K562 (cell line): ENCODE measurements at regions not wholly inside any gene's neighbourhood (a gene's known extent, or its start where the extent isn't known, plus 50 kb on each side); places are given as distances from the start of the nearest gene placed in this dataset.
A peak's percentile ranks its signal among the peaks of the same experiment; 100 is the strongest.

Source experiments
- ARID1B ChIP-seq: fragments of 450-650 bp; IDR thresholded peaks from 2 replicates; pipeline ENCODE4 v1.6.1; 2016; ENCODE audit warnings: antibody characterized with exemption, mild to moderate bottlenecking, inconsistent platforms
- BRF1 ChIP-seq: IDR thresholded peaks from 3 replicates; pipeline ENCODE4 v1.6.1; 2011; ENCODE audit warnings: borderline replicate concordance, mild to moderate bottlenecking; ENCODE audit not compliant: insufficient read length; ENCODE audit errors: extremely low read depth
- CREB1 ChIP-seq, 2 experiments: sonication (generic) in 1 of 2; formaldehyde crosslinking in 1 of 2; IDR thresholded peaks; 2 replicates each; pipeline versions ENCODE4 v1.6.1 to v1.8.0; 2012 to 2022; ENCODE audit warnings: inconsistent platforms in 1 of 2, mild to moderate bottlenecking in 1 of 2, missing genetic modification reagents in 1 of 2, moderate library complexity in 1 of 2
- EP300 ChIP-seq: IDR thresholded peaks from 2 replicates; pipeline ENCODE4 v1.6.1; 2012; ENCODE audit warnings: low read length, improper control_type of control experiment
- ETV6 ChIP-seq, 3 experiments: fragments of 150-350 bp in 1 of 3; sonication (generic) in 1 of 3; formaldehyde crosslinking in 1 of 3; IDR thresholded peaks; 2 replicates each; pipeline versions ENCODE4 v1.6.1 to v1.8.0; 2014 to 2022; ENCODE audit warnings: borderline replicate concordance in 2 of 3, low read depth in 2 of 3, antibody characterized with exemption in 1 of 3, low read length in 1 of 3, mild to moderate bottlenecking in 1 of 3, missing genetic modification reagents in 1 of 3
- HDAC3 ChIP-seq: fragments of 450-650 bp; IDR thresholded peaks from 2 replicates; pipeline ENCODE4 v1.6.1; 2018; ENCODE audit warnings: borderline replicate concordance, mild to moderate bottlenecking, moderate library complexity; ENCODE audit not compliant: partially characterized antibody
- ILF3 ChIP-seq: fragments of 450-650 bp; IDR thresholded peaks from 2 replicates; pipeline ENCODE4 v1.6.1; 2018; ENCODE audit warnings: antibody characterized with exemption, mild to moderate bottlenecking, moderate library complexity, borderline replicate concordance
- MYNN ChIP-seq, 2 experiments: sonication (generic); formaldehyde crosslinking in 1 of 2; IDR thresholded peaks; 2 replicates each; pipeline versions ENCODE4 v1.5.0 to v1.6.1; 2016 to 2020; ENCODE audit warnings: antibody characterized with exemption in 1 of 2, missing genetic modification reagents in 1 of 2
- NFYB ChIP-seq: IDR thresholded peaks from 2 replicates; pipeline ENCODE4 v1.6.1; 2011; ENCODE audit warnings: mild to moderate bottlenecking, moderate library complexity; ENCODE audit not compliant: insufficient read length; ENCODE audit errors: extremely low read depth
- NR2F6 ChIP-seq: fragments of 450-650 bp; formaldehyde crosslinking; IDR thresholded peaks from 2 replicates; pipeline ENCODE4 v1.4.0; 2020; ENCODE audit warnings: mild to moderate bottlenecking
- POLR2AphosphoS5 ChIP-seq: IDR thresholded peaks from 2 replicates; pipeline ENCODE4 v1.6.1; 2011; ENCODE audit warnings: mild to moderate bottlenecking, low read depth, low read length, moderate library complexity; ENCODE audit not compliant: control insufficient read depth, insufficient read depth
- RBM25 ChIP-seq: fragments of 200-400 bp; formaldehyde crosslinking; IDR thresholded peaks from 2 replicates; pipeline ENCODE4 v1.6.1; 2018; ENCODE audit warnings: low read length, low read depth, moderate library complexity; ENCODE audit not compliant: severe bottlenecking
- RFX5 ChIP-seq: IDR thresholded peaks from 2 replicates; pipeline ENCODE4 v1.6.1; 2011; ENCODE audit warnings: low read depth, mild to moderate bottlenecking, improper control_type of control experiment, low read length
- RHOXF2B ChIP-seq: fragments of 250-450 bp; sonication (Bioruptor Pico); conservative IDR thresholded peaks from 2 replicates; pipeline ENCODE4 v1.5.1; 2021
- SMC3 ChIP-seq: conservative IDR thresholded peaks from 2 replicates; pipeline ENCODE4 v1.6.1; 2011; ENCODE audit warnings: low read depth, low read length, improper control_type of control experiment; ENCODE audit not compliant: insufficient read depth
- TCF3 ChIP-seq: sonication (generic); formaldehyde crosslinking; IDR thresholded peaks from 2 replicates; pipeline ENCODE4 v1.4.0; 2020; ENCODE audit warnings: mild to moderate bottlenecking, missing genetic modification reagents
- TEAD4 ChIP-seq, 2 experiments: sonication (generic) in 1 of 2; formaldehyde crosslinking in 1 of 2; IDR thresholded peaks; 2 replicates each; pipeline versions ENCODE4 v1.6.1 to v1.8.0; 2012 to 2022; ENCODE audit warnings: borderline replicate concordance in 1 of 2, inconsistent platforms in 1 of 2, low read length in 1 of 2, mild to moderate bottlenecking in 1 of 2, missing genetic modification reagents in 1 of 2
- XRCC4 ChIP-seq: IDR thresholded peaks from one replicate; pipeline ENCODE4 v1.6.1; 2011; ENCODE audit not compliant: insufficient read depth, insufficient read length; ENCODE audit errors: extremely low read depth
- YY1 ChIP-seq, 3 experiments: IDR thresholded peaks; 2 replicates each; pipeline ENCODE4 v1.6.1; 2011; ENCODE audit warnings: low read length in 2 of 3, mild to moderate bottlenecking in 2 of 3, moderate library complexity in 2 of 3, borderline replicate concordance in 1 of 3, control low read depth in 1 of 3, low read depth in 1 of 3; ENCODE audit not compliant: insufficient read depth in 3 of 3, insufficient replicate concordance in 2 of 3, control insufficient read depth in 1 of 3, insufficient read length in 1 of 3; ENCODE audit errors: extremely low read depth in 1 of 3
- ZNF76 ChIP-seq: fragments of 250-450 bp; sonication (Bioruptor Pico); IDR thresholded peaks from 2 replicates; pipeline ENCODE4 v1.4.0; 2020; ENCODE audit warnings: mild to moderate bottlenecking, moderate library complexity, borderline replicate concordance
- TF ChIP-seq, protein P1 (sequence below): fragments of 450-650 bp; IDR thresholded peaks from 2 replicates; pipeline ENCODE4 v1.6.1; 2017; ENCODE audit warnings: antibody characterized with exemption
- TF ChIP-seq, protein P2 (sequence below), 2 experiments: IDR thresholded peaks; 2 replicates each; pipeline ENCODE4 v1.6.1; 2012; ENCODE audit warnings: improper control_type of control experiment in 2 of 2, low read depth in 2 of 2, low read length in 2 of 2, borderline replicate concordance in 1 of 2

DNA sequence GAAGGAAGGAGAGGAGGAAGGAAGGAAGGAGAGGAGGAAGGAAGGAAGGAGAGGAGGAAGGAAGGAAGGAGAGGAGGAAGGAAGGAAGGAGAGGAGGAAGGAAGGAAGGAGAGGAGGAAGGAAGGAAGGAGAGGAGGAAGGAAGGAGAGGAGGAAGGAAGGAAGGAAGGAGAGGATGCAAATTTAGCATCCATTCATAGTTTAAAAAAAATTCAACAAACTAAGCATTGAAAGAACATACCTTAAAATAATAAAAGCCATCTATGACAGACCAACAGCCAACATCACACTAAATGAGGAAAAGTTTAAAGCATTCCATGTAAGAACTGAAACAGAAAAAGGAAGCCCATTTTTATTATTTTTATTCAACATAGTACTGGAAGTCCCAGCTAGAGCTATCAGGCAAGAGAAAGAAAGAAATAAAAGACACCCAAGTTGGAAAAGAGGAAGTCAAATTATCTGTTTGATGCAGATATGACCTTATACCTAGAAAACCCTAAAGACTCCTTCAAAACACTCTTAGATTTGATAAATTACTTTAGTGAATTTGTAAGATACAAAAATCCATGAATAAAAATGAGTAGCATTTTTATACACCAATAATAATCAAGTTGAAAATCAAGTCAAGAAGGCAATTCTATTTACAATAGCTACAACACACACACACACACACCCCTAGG, 52.2 kb upstream of the FXR1 start (continued):
- TF ChIP-seq, protein P1, sequence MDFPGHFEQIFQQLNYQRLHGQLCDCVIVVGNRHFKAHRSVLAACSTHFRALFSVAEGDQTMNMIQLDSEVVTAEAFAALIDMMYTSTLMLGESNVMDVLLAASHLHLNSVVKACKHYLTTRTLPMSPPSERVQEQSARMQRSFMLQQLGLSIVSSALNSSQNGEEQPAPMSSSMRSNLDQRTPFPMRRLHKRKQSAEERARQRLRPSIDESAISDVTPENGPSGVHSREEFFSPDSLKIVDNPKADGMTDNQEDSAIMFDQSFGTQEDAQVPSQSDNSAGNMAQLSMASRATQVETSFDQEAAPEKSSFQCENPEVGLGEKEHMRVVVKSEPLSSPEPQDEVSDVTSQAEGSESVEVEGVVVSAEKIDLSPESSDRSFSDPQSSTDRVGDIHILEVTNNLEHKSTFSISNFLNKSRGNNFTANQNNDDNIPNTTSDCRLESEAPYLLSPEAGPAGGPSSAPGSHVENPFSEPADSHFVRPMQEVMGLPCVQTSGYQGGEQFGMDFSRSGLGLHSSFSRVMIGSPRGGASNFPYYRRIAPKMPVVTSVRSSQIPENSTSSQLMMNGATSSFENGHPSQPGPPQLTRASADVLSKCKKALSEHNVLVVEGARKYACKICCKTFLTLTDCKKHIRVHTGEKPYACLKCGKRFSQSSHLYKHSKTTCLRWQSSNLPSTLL, result no peak
- TF ChIP-seq TCF3 (CRISPR knock-in tag), result peak; percentile 66
- TF ChIP-seq XRCC4, result no peak
- no peak for TF ChIP-seq NFYB
- no peak for TF ChIP-seq ZNF76
- peak; percentile 35; the same call in 1 of the 2 replicates for TF ChIP-seq EP300
- TF ChIP-seq POLR2AphosphoS5, result no peak
- TF ChIP-seq RHOXF2B, result no peak
- no peak for TF ChIP-seq NR2F6 (CRISPR knock-in tag)
- TF ChIP-seq YY1 (IDR thresholded peaks at IDR 0.05; ENCODE audit: borderline replicate concordance in 1 of 3, control insufficient read depth in 1 of 3, extremely low read depth in 1 of 3, insufficient read depth in 3 of 3, insufficient read length in 1 of 3, insufficient replicate concordance in 2 of 3, low read depth in 1 of 3, low read length in 2 of 3), result no peak
- TF ChIP-seq CREB1 (IDR thresholded peaks at IDR 0.05), result no peak
- no peak for TF ChIP-seq CREB1 (CRISPR knock-in tag; IDR thresholded peaks at IDR 0.05)
- TF ChIP-seq RFX5, result no peak
- peak; percentile 96 for TF ChIP-seq ARID1B
- TF ChIP-seq RBM25, result no peak
- TF ChIP-seq MYNN (IDR thresholded peaks at IDR 0.05), result no peak
- TF ChIP-seq MYNN (CRISPR knock-in tag; IDR thresholded peaks at IDR 0.05), result no peak
- peak in 1 of 2 experiments; percentile 79; a peak in 3 of 4 replicates for TF ChIP-seq ETV6 (IDR thresholded peaks at IDR 0.05; ENCODE audit: borderline replicate concordance in 1 of 2, low read depth in 2 of 2, low read length in 1 of 2)
- TF ChIP-seq ETV6 (CRISPR knock-in tag; IDR thresholded peaks at IDR 0.05; ENCODE audit: borderline replicate concordance), result no peak
- no peak for TF ChIP-seq ILF3
- TF ChIP-seq SMC3, result no peak
- TF ChIP-seq HDAC3, result no peak
- TF ChIP-seq BRF1, result no peak
- TF ChIP-seq, protein P2, sequence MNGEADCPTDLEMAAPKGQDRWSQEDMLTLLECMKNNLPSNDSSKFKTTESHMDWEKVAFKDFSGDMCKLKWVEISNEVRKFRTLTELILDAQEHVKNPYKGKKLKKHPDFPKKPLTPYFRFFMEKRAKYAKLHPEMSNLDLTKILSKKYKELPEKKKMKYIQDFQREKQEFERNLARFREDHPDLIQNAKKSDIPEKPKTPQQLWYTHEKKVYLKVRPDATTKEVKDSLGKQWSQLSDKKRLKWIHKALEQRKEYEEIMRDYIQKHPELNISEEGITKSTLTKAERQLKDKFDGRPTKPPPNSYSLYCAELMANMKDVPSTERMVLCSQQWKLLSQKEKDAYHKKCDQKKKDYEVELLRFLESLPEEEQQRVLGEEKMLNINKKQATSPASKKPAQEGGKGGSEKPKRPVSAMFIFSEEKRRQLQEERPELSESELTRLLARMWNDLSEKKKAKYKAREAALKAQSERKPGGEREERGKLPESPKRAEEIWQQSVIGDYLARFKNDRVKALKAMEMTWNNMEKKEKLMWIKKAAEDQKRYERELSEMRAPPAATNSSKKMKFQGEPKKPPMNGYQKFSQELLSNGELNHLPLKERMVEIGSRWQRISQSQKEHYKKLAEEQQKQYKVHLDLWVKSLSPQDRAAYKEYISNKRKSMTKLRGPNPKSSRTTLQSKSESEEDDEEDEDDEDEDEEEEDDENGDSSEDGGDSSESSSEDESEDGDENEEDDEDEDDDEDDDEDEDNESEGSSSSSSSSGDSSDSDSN (IDR thresholded peaks at IDR 0.05; ENCODE audit: borderline replicate concordance in 1 of 2, low read depth in 2 of 2, low read length in 2 of 2), result no peak
- TF ChIP-seq TEAD4 (IDR thresholded peaks at IDR 0.05; ENCODE audit: low read length), result peak; percentile 89
- no peak for TF ChIP-seq TEAD4 (CRISPR knock-in tag; IDR thresholded peaks at IDR 0.05; ENCODE audit: borderline replicate concordance)
